Esophagus squamous epithelium (tissue), 4 donors: ENCODE measurements at regions not wholly inside any gene's neighbourhood (a gene's known extent, or its start where the extent isn't known, plus 50 kb on each side); places are given as distances from the start of the nearest gene placed in this dataset.

Source experiments
- CTCF ChIP-seq, 6 experiments: fragments of 450-650 bp in 4 of 6; fragments of 200-600 bp in 2 of 6; sonication (generic) in 2 of 6; IDR thresholded peaks; one replicate each; pipeline ENCODE4 v1.5.1; 2016 to 2019; ENCODE audit warnings: antibody characterized with exemption in 6 of 6, mild to moderate bottlenecking in 4 of 6, moderate library complexity in 4 of 6
- POLR2A ChIP-seq, 4 donors: fragments of 450-650 bp; IDR thresholded peaks; one replicate each; pipeline ENCODE4 v1.6.1; 2017; ENCODE audit warnings: antibody characterized with exemption in 4 of 4, mild to moderate bottlenecking in 4 of 4, moderate library complexity in 3 of 4

GRCh38 chr4:144267084-144267483, 126.6 kb upstream of the GYPA start:
- TF ChIP-seq CTCF (IDR thresholded peaks at IDR 0.05), result no peak
- no peak for TF ChIP-seq POLR2A (IDR thresholded peaks at IDR 0.05)
